ENCODE measurements at regions not wholly inside any gene's neighbourhood (a gene's known extent, or its start where the extent isn't known, plus 50 kb on each side); places are given as distances from the start of the nearest gene placed in this dataset.

DNA sequence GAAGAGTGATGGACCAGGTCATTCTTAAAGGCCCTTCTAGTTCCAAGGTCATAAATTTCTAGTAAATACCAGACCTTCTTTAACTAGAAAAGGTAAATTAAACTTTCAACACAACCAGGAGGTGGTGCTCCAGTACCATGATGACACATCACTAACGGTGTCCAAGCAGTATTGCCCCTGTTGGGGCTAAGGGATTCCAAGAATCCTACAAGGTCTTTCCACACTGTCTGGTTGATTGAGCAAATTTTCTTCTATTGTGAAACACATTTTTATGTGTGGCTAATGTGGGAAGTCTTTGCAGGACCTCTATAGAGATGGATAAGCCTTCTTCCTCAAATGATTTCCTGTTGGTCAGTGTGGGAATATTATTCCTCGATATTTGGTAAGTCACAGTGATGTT lies 459.6 kb upstream of the PAPPA start:
- Histone ChIP-seq H2AFZ (ENCODE audit: low read depth, low read length, severe bottlenecking) (no peak overlapping the region), H3K4me2 (ENCODE audit: low read depth, low read length, poor library complexity, severe bottlenecking) (no peak overlapping the region), H4K20me1 (ENCODE audit: low read depth, low read length) (no peaks in the 10 kb centered on the region), H3K9me3 (ENCODE audit: insufficient read depth, low read length) (no peaks in the 10 kb centered on the region), H3K27me3 (ENCODE audit: low read length) (no peaks in the 10 kb centered on the region), H3K36me3 (ENCODE audit: low read length) (no peaks in the 10 kb centered on the region), H3K4me3 (ENCODE audit: insufficient read depth, low read length, poor library complexity, severe bottlenecking) (no peak overlapping the region), H3K9me2 (replicated peaks; ENCODE audit: insufficient read depth, low read length) (no peaks in the 10 kb centered on the region), H3K27ac (ENCODE audit: low read depth, low read length) (no peak overlapping the region), H3F3A (ENCODE audit: insufficient read depth) (no peaks in the 10 kb centered on the region), H3K9ac (ENCODE audit: low read length) (no peak overlapping the region), H3K79me2 (ENCODE audit: insufficient read depth, low read length) (no peaks in the 10 kb centered on the region)
- TF ChIP-seq EZH2phosphoT487 (conservative IDR thresholded peaks at IDR 0.05; ENCODE audit: low read length) = no peak
- TF ChIP-seq, protein P1, sequence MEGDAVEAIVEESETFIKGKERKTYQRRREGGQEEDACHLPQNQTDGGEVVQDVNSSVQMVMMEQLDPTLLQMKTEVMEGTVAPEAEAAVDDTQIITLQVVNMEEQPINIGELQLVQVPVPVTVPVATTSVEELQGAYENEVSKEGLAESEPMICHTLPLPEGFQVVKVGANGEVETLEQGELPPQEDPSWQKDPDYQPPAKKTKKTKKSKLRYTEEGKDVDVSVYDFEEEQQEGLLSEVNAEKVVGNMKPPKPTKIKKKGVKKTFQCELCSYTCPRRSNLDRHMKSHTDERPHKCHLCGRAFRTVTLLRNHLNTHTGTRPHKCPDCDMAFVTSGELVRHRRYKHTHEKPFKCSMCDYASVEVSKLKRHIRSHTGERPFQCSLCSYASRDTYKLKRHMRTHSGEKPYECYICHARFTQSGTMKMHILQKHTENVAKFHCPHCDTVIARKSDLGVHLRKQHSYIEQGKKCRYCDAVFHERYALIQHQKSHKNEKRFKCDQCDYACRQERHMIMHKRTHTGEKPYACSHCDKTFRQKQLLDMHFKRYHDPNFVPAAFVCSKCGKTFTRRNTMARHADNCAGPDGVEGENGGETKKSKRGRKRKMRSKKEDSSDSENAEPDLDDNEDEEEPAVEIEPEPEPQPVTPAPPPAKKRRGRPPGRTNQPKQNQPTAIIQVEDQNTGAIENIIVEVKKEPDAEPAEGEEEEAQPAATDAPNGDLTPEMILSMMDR (IDR thresholded peaks at IDR 0.05; ENCODE audit: insufficient read depth, low read length, poor library complexity, severe bottlenecking) = no peak

DNA sequence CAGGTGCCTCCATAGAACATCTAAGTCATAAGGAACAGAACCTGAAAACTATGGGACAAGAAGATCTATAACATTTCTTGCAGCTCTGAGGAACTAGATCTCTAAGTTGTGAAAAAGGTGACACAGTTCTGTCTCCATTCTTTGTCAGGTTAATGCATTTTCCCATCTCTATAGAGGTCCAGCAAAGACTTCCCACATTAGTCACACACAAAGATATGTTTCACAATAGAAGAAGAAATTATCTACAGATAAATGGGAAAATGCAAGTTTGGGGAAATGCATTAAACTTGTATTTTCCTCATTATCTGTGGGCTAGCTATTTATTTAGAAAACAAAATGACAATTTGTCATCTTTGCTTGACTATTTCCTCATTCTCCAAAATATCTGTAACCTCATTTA lies 458.6 kb upstream of the PAPPA start:
- H3K36me3 ChIP-seq (ENCODE audit: low read length) = no peaks in the 10 kb centered on the region
- H3F3A ChIP-seq (ENCODE audit: insufficient read depth) = no peaks in the 10 kb centered on the region
- H3K9me3 ChIP-seq (ENCODE audit: insufficient read depth, low read length) = no peaks in the 10 kb centered on the region
- TF ChIP-seq, protein P1 (IDR thresholded peaks at IDR 0.05; ENCODE audit: insufficient read depth, low read length, poor library complexity, severe bottlenecking) = no peak
- no peak for TF ChIP-seq EZH2phosphoT487 (conservative IDR thresholded peaks at IDR 0.05; ENCODE audit: low read length)
- H3K27ac ChIP-seq (ENCODE audit: low read depth, low read length) = no peak overlapping the region
- H3K9me2 ChIP-seq (replicated peaks; ENCODE audit: insufficient read depth, low read length) = no peaks in the 10 kb centered on the region
- no peak overlapping the region for H2AFZ ChIP-seq (ENCODE audit: low read depth, low read length, severe bottlenecking)
- H3K27me3 ChIP-seq (ENCODE audit: low read length) = no peaks in the 10 kb centered on the region
- H3K79me2 ChIP-seq (ENCODE audit: insufficient read depth, low read length) = no peaks in the 10 kb centered on the region
- no peak overlapping the region for H3K9ac ChIP-seq (ENCODE audit: low read length)
- no peak overlapping the region for H3K4me2 ChIP-seq (ENCODE audit: low read depth, low read length, poor library complexity, severe bottlenecking)
- H4K20me1 ChIP-seq (ENCODE audit: low read depth, low read length) = no peaks in the 10 kb centered on the region
- no peak overlapping the region for H3K4me3 ChIP-seq (ENCODE audit: insufficient read depth, low read length, poor library complexity, severe bottlenecking)

DNA sequence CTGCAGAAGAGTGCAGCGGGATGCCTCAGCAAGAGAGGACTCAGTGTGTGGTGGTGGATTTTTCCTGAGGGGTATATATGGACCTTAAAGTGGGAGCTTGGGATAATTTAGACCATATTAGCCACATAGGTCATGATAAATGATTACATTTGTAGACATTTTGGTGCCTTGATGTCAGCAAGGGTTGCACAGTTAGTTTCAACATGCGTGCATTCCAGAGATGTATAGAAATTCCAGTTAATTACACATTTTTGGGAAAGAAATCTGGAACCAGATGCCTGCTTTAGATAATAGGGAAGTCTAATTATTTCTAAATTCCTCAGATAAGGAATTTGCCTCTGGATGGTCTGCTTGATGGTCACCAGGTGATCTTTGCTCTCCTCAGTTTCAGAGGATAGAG lies 440.6 kb upstream of the PAPPA start:
- Histone ChIP-seq H3K27me3 (ENCODE audit: low read length) (no peaks in the 10 kb centered on the region), H4K20me1 (ENCODE audit: low read depth, low read length) (no peaks in the 10 kb centered on the region), H3K4me2 (ENCODE audit: low read depth, low read length, poor library complexity, severe bottlenecking) (no peak overlapping the region), H3K4me3 (ENCODE audit: insufficient read depth, low read length, poor library complexity, severe bottlenecking) (no peak overlapping the region), H3K9me3 (ENCODE audit: insufficient read depth, low read length) (no peaks in the 10 kb centered on the region), H3K9ac (ENCODE audit: low read length) (no peak overlapping the region), H3K9me2 (replicated peaks; ENCODE audit: insufficient read depth, low read length) (no peaks in the 10 kb centered on the region), H3K36me3 (ENCODE audit: low read length) (no peaks in the 10 kb centered on the region), H2AFZ (ENCODE audit: low read depth, low read length, severe bottlenecking) (no peak overlapping the region), H3K27ac (ENCODE audit: low read depth, low read length) (no peak overlapping the region), H3F3A (ENCODE audit: insufficient read depth) (no peaks in the 10 kb centered on the region), H3K79me2 (ENCODE audit: insufficient read depth, low read length) (no peaks in the 10 kb centered on the region)
- TF ChIP-seq, protein P1 (IDR thresholded peaks at IDR 0.05; ENCODE audit: insufficient read depth, low read length, poor library complexity, severe bottlenecking) = no peak
- TF ChIP-seq EZH2phosphoT487 (conservative IDR thresholded peaks at IDR 0.05; ENCODE audit: low read length) = no peak

DNA sequence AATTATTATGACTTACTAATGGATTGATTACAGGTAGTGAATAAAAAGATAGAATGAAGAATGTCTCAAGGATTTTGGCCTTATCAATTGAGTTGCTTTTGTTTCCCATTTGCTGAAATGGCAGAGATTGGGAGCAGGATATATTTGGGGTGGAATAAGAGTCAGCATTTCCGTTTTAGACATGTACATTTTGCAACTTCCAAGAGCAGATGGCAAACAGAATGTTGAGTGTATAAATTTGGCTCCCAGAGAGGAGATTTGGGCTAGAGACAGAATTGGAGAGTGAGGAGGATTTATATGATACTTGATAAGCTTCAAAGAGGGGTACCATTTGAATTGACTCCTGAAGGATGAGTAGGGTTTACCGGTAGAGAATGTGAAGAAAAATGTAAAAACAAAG lies 437.9 kb upstream of the PAPPA start:
- Histone ChIP-seq H3K79me2 (ENCODE audit: insufficient read depth, low read length) (no peaks in the 10 kb centered on the region), H4K20me1 (ENCODE audit: low read depth, low read length) (no peaks in the 10 kb centered on the region), H3F3A (ENCODE audit: insufficient read depth) (no peaks in the 10 kb centered on the region), H3K9me3 (ENCODE audit: insufficient read depth, low read length) (no peaks in the 10 kb centered on the region), H3K4me3 (ENCODE audit: insufficient read depth, low read length, poor library complexity, severe bottlenecking) (no peak overlapping the region), H3K27me3 (ENCODE audit: low read length) (no peaks in the 10 kb centered on the region), H3K36me3 (ENCODE audit: low read length) (no peaks in the 10 kb centered on the region), H3K4me2 (ENCODE audit: low read depth, low read length, poor library complexity, severe bottlenecking) (no peak overlapping the region), H3K9ac (ENCODE audit: low read length) (no peak overlapping the region), H2AFZ (ENCODE audit: low read depth, low read length, severe bottlenecking) (no peak overlapping the region), H3K9me2 (replicated peaks; ENCODE audit: insufficient read depth, low read length) (no peaks in the 10 kb centered on the region), H3K27ac (ENCODE audit: low read depth, low read length) (no peak overlapping the region)
- TF ChIP-seq EZH2phosphoT487 (conservative IDR thresholded peaks at IDR 0.05; ENCODE audit: low read length) = no peak
- TF ChIP-seq, protein P1 (IDR thresholded peaks at IDR 0.05; ENCODE audit: insufficient read depth, low read length, poor library complexity, severe bottlenecking) = no peak
